ENCODE measurements at regions not wholly inside any gene's neighbourhood (a gene's known extent, or its start where the extent isn't known, plus 50 kb on each side); places are given as distances from the start of the nearest gene placed in this dataset.

DNA sequence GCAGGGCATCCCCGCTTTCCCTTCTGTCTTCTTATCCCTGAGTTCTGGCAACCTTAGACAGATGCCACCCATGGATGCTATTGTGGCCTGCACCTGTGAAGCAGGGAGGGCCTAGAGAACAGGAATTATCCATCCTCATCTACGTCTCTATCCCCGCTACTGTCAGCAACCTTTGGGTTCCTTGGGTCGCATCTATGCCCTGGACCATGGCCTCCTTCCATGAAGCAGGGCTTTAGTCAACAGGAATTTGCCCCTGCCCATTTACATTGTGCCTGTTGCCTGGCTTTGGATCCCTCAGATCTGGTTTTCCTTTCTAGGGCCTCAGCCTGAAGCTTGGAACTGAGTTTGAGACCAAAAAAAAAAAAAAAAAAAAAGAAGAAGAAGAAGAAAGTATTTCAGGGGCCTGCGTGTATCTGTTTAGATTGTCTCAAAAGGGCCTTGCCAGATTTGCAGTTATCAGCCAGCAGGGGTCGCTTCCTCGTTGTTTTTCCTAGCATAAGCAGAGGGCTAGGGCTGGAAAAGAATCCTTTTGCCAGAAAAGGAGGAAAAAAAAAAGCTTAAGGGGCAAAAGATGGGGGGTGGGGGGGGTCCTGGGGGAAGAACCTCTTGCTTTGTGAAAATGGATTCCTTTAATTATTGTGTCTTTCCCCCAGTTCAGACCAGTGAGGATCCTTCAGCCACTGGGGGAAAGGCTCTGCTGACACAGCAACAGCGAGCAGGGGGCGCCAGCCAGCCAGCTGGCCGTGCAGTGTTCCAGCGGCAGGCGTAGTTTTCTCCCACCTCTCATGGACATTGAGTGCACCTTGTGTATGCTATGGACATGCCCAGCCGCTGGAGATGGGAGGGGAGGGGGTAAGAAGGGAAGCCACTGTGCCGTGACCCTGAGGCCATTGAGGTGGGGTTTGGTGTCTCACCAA lies 65.7 kb upstream of the ALDH1L1 start:
- ChIA-PET CTCF (interaction anchor here (0.6 to 1.4 kb wide), 3 partner anchors 11 to 1326 kb away, joined by 3 to 4 read pairs (median 3); no protein-coding TSS in a partner anchor), POLR2A (no interaction called here)
- DNase-seq (ENCODE audit: extremely low spot score), result peak; percentile 68
- TF ChIP-seq BHLHE40 (IDR thresholded peaks at IDR 0.05; ENCODE audit: borderline replicate concordance), result no peak
- no peak for TF ChIP-seq FOXA1 (IDR thresholded peaks at IDR 0.05)
- TF ChIP-seq SUZ12 (IDR thresholded peaks at IDR 0.05), result no peak
- no peak for TF ChIP-seq NFRKB (IDR thresholded peaks at IDR 0.05)
- no peak for TF ChIP-seq SP1 (IDR thresholded peaks at IDR 0.05)
- no peak for TF ChIP-seq ELF4 (IDR thresholded peaks at IDR 0.05)
- no peak for TF ChIP-seq HDGF (IDR thresholded peaks at IDR 0.05; ENCODE audit: borderline replicate concordance)
- TF ChIP-seq ARNT (IDR thresholded peaks at IDR 0.05), result no peak
- TF ChIP-seq CTBP1 (IDR thresholded peaks at IDR 0.05; ENCODE audit: borderline replicate concordance), result no peak
- TF ChIP-seq, protein P1, sequence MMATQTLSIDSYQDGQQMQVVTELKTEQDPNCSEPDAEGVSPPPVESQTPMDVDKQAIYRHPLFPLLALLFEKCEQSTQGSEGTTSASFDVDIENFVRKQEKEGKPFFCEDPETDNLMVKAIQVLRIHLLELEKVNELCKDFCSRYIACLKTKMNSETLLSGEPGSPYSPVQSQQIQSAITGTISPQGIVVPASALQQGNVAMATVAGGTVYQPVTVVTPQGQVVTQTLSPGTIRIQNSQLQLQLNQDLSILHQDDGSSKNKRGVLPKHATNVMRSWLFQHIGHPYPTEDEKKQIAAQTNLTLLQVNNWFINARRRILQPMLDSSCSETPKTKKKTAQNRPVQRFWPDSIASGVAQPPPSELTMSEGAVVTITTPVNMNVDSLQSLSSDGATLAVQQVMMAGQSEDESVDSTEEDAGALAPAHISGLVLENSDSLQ (IDR thresholded peaks at IDR 0.05), result no peak
- no peak for TF ChIP-seq LEF1 (IDR thresholded peaks at IDR 0.05; ENCODE audit: borderline replicate concordance)
- TF ChIP-seq TARDBP (IDR thresholded peaks at IDR 0.05), result no peak
